ENCODE measurements at regions not wholly inside any gene's neighbourhood (a gene's known extent, or its start where the extent isn't known, plus 50 kb on each side); places are given as distances from the start of the nearest gene placed in this dataset.

DNA sequence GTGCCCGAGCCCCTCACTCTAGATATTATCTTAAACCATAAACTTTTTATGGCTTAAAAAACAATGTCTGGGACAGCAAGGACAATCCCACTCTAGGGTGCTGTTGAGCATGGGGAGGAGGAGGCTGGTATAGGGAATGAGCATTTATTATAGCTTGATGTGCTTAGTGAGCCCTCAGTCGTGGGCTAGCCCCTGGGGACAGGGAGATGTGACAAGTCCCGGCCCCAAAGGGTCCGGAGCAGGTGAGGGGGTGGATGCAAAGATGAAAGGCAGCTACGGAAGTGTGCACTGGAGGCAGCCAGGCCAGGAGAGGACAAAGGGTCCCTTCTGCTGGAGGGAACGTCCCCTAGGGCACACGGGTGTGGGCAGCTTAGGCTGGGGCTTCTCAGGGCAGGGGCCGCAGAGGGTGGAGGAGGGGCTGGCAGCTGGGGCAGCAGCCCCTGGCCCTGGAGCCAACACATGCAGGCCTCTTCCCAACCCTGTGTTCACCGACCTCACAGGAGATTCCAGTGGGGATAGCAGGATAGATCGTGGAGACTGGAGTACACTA is 106.3 kb upstream of the GPC1 start:
- no peak for TF ChIP-seq POLR2A (IDR thresholded peaks at IDR 0.05)
- TF ChIP-seq, protein P1, sequence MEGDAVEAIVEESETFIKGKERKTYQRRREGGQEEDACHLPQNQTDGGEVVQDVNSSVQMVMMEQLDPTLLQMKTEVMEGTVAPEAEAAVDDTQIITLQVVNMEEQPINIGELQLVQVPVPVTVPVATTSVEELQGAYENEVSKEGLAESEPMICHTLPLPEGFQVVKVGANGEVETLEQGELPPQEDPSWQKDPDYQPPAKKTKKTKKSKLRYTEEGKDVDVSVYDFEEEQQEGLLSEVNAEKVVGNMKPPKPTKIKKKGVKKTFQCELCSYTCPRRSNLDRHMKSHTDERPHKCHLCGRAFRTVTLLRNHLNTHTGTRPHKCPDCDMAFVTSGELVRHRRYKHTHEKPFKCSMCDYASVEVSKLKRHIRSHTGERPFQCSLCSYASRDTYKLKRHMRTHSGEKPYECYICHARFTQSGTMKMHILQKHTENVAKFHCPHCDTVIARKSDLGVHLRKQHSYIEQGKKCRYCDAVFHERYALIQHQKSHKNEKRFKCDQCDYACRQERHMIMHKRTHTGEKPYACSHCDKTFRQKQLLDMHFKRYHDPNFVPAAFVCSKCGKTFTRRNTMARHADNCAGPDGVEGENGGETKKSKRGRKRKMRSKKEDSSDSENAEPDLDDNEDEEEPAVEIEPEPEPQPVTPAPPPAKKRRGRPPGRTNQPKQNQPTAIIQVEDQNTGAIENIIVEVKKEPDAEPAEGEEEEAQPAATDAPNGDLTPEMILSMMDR (IDR thresholded peaks at IDR 0.05 in 4 of 5, conservative IDR thresholded peaks at IDR 0.05 in 1 of 5), result no peak

Measured in gastrocnemius medialis (tissue), 4 donors.